ENCODE measurements at regions not wholly inside any gene's neighbourhood (a gene's known extent, or its start where the extent isn't known, plus 50 kb on each side); places are given as distances from the start of the nearest gene placed in this dataset.

DNA sequence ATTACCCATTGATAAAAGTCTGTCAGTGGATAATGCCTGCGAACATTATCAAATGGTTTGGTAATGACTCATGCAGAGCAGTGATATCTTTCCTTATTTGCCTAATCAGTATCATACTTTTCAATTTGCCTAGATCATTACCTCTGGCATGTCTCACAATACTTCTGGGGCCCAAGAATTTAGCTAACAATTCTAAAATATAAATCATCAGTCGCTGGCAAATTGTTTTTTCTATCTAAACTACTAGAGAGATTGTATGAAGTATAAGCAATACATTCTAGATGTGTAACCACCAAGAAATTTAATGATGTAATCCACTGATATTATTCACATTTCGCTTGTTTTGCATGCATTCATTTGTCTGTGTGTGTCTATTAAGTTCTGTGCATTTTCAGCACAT lies 191.2 kb upstream of the CDH19 start:
- POLR2A ChIA-PET = no interaction called here
- CTCF ChIA-PET = no interaction called here
- WGBS (ENCODE audit: insufficient coverage) = 100% methylated on average over 1 of the region's 3 CpGs
- no peaks in the 10 kb centered on the region for H3K4me1 ChIP-seq (ENCODE audit: control extremely low read depth in 1 of 4, control insufficient read depth in 4 of 4, insufficient read depth in 4 of 4, low read length in 3 of 4)
- no peaks in the 10 kb centered on the region for H3K9me3 ChIP-seq (ENCODE audit: control extremely low read depth in 1 of 5, control insufficient read depth in 4 of 5, insufficient read depth in 2 of 5, low read depth in 1 of 5, low read length in 4 of 5)
- H3K27me3 ChIP-seq (replicated peaks in 2 of 5; ENCODE audit: control insufficient read depth in 4 of 5, insufficient read depth in 5 of 5, low read length in 4 of 5) = no peaks in the 10 kb centered on the region
- H3K4me3 ChIP-seq (ENCODE audit: control insufficient read depth in 1 of 7, extremely low read depth in 1 of 7, insufficient read depth in 4 of 7, low read depth in 2 of 7, low read length in 6 of 7) = no peak overlapping the region
- H3K27ac ChIP-seq (ENCODE audit: insufficient read depth in 1 of 2, low read depth in 1 of 2, low read length in 2 of 2, poor library complexity in 1 of 2, severe bottlenecking in 2 of 2) = no peak overlapping the region
- no peak for DNase-seq
- H3K36me3 ChIP-seq (ENCODE audit: control insufficient read depth in 4 of 4, insufficient read depth in 4 of 4, low read length in 3 of 4) = no peaks in the 10 kb centered on the region

DNA sequence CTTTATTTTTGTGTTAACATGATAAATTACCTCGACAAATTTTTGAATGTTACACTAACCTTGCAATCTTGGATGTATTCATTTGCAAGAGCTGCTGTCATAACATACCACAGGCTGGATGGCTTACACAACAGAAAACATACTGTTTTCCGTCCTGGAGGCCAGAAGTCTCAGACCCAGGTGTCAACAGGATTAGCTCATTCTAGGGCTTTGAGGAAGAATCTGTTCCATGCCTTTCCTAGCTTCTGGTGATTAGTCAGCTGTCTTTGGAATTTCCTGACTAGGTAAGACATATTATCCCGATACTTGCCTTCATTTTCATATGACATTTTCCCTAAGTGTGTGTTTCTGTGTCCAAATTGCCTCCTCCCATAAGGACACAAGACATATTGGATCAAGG lies 188.6 kb upstream of the CDH19 start:
- H3K4me3 ChIP-seq (ENCODE audit: control insufficient read depth in 1 of 7, extremely low read depth in 1 of 7, insufficient read depth in 4 of 7, low read depth in 2 of 7, low read length in 6 of 7) = no peak overlapping the region
- 100% methylated on average over 2 of the region's 3 CpGs for WGBS (ENCODE audit: insufficient coverage)
- H3K27ac ChIP-seq (ENCODE audit: insufficient read depth in 1 of 2, low read depth in 1 of 2, low read length in 2 of 2, poor library complexity in 1 of 2, severe bottlenecking in 2 of 2) = no peak overlapping the region
- no peaks in the 10 kb centered on the region for H3K4me1 ChIP-seq (ENCODE audit: control extremely low read depth in 1 of 4, control insufficient read depth in 4 of 4, insufficient read depth in 4 of 4, low read length in 3 of 4)
- H3K36me3 ChIP-seq (ENCODE audit: control insufficient read depth in 4 of 4, insufficient read depth in 4 of 4, low read length in 3 of 4) = no peaks in the 10 kb centered on the region
- H3K27me3 ChIP-seq (replicated peaks in 2 of 5; ENCODE audit: control insufficient read depth in 4 of 5, insufficient read depth in 5 of 5, low read length in 4 of 5) = no peaks in the 10 kb centered on the region
- no peaks in the 10 kb centered on the region for H3K9me3 ChIP-seq (ENCODE audit: control extremely low read depth in 1 of 5, control insufficient read depth in 4 of 5, insufficient read depth in 2 of 5, low read depth in 1 of 5, low read length in 4 of 5)
- CTCF ChIA-PET = no interaction called here
- DNase-seq = no peak
- POLR2A ChIA-PET = interaction anchor here (0.7 kb wide), 1 partner anchor 1733 kb away, joined by 3 read pairs; no protein-coding TSS in a partner anchor

DNA sequence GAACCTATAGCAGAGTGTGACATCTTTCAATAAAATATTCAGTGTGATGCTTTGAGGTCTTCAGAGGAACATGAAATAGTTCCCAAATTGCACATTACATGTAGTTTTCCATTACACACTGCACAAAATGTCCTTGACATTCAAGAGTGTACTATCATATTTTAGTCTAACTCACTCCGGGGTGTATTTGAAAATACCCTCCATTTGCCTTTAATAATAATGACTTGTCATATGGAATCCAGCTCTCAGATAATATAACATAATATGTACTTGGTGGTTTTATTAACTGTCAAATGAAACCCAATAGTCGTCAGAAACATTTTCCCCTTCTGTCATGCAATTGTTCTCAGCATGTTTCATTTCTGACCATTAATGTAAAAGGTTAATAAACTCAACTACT lies 176.7 kb upstream of the CDH19 start:
- DNase-seq = no peak
- no peaks in the 10 kb centered on the region for H3K27me3 ChIP-seq (replicated peaks in 2 of 5; ENCODE audit: control insufficient read depth in 4 of 5, insufficient read depth in 5 of 5, low read length in 4 of 5)
- no peaks in the 10 kb centered on the region for H3K36me3 ChIP-seq (ENCODE audit: control insufficient read depth in 4 of 4, insufficient read depth in 4 of 4, low read length in 3 of 4)
- WGBS (ENCODE audit: insufficient coverage) = 100% methylated on average over 1 of the region's 2 CpGs
- POLR2A ChIA-PET = no interaction called here
- H3K4me3 ChIP-seq (ENCODE audit: control insufficient read depth in 1 of 7, extremely low read depth in 1 of 7, insufficient read depth in 4 of 7, low read depth in 2 of 7, low read length in 6 of 7) = no peak overlapping the region
- CTCF ChIA-PET = no interaction called here
- no peaks in the 10 kb centered on the region for H3K4me1 ChIP-seq (ENCODE audit: control extremely low read depth in 1 of 4, control insufficient read depth in 4 of 4, insufficient read depth in 4 of 4, low read length in 3 of 4)
- H3K9me3 ChIP-seq (ENCODE audit: control extremely low read depth in 1 of 5, control insufficient read depth in 4 of 5, insufficient read depth in 2 of 5, low read depth in 1 of 5, low read length in 4 of 5) = no peaks in the 10 kb centered on the region
- no peak overlapping the region for H3K27ac ChIP-seq (ENCODE audit: insufficient read depth in 1 of 2, low read depth in 1 of 2, low read length in 2 of 2, poor library complexity in 1 of 2, severe bottlenecking in 2 of 2)

- ChIA-PET CTCF (interaction anchor here (1.2 kb wide), 1 partner anchor 10 kb away, joined by 3 read pairs; no protein-coding TSS in a partner anchor), POLR2A (no interaction called here)
- Histone ChIP-seq H3K9me3 (ENCODE audit: control extremely low read depth in 1 of 5, control insufficient read depth in 4 of 5, insufficient read depth in 2 of 5, low read depth in 1 of 5, low read length in 4 of 5) (no peaks in the 10 kb centered on the region), H3K4me3 (ENCODE audit: control insufficient read depth in 1 of 7, extremely low read depth in 1 of 7, insufficient read depth in 4 of 7, low read depth in 2 of 7, low read length in 6 of 7) (no peak overlapping the region), H3K36me3 (ENCODE audit: control insufficient read depth in 4 of 4, insufficient read depth in 4 of 4, low read length in 3 of 4) (no peaks in the 10 kb centered on the region), H3K4me1 (ENCODE audit: control extremely low read depth in 1 of 4, control insufficient read depth in 4 of 4, insufficient read depth in 4 of 4, low read length in 3 of 4) (no peaks in the 10 kb centered on the region), H3K27me3 (replicated peaks in 2 of 5; ENCODE audit: control insufficient read depth in 4 of 5, insufficient read depth in 5 of 5, low read length in 4 of 5) (no peaks in the 10 kb centered on the region), H3K27ac (ENCODE audit: insufficient read depth in 1 of 2, low read depth in 1 of 2, low read length in 2 of 2, poor library complexity in 1 of 2, severe bottlenecking in 2 of 2) (no peak overlapping the region)
- no peak for DNase-seq
- WGBS (ENCODE audit: insufficient coverage) = 100% methylated on average over 1 of the region's 3 CpGs
Measured at GRCh38 chr18:66778048-66778447, 174.2 kb upstream of the CDH19 start.

DNA sequence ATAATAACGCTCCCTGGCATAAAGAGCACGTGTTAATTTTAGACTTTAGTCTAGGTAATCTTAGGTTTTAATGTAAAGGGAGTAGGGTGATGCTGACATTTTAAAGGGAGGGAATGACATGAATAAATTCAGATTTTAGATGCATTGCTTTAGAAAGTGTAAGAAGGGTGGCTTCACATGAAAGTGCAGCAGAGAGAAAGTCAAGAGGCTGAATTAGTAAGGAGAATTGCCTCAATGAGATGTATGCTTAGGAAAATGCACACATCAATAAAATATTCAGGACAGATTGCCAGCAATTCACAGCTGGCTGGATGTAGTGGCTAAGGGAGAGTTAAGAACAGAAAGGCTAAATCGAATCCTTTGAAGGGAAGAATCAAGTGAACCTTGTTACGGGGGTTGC lies 165.5 kb upstream of the CDH19 start:
- no peak for DNase-seq
- WGBS (ENCODE audit: insufficient coverage) = 93% methylated on average over 2 of the region's 4 CpGs
- H3K4me1 ChIP-seq (ENCODE audit: control extremely low read depth in 1 of 4, control insufficient read depth in 4 of 4, insufficient read depth in 4 of 4, low read length in 3 of 4) = no peaks in the 10 kb centered on the region
- no peaks in the 10 kb centered on the region for H3K9me3 ChIP-seq (ENCODE audit: control extremely low read depth in 1 of 5, control insufficient read depth in 4 of 5, insufficient read depth in 2 of 5, low read depth in 1 of 5, low read length in 4 of 5)
- H3K36me3 ChIP-seq (ENCODE audit: control insufficient read depth in 4 of 4, insufficient read depth in 4 of 4, low read length in 3 of 4) = no peaks in the 10 kb centered on the region
- H3K27ac ChIP-seq (ENCODE audit: insufficient read depth in 1 of 2, low read depth in 1 of 2, low read length in 2 of 2, poor library complexity in 1 of 2, severe bottlenecking in 2 of 2) = no peak overlapping the region
- ChIA-PET POLR2A (no interaction called here), CTCF (no interaction called here)
- no peak overlapping the region for H3K4me3 ChIP-seq (ENCODE audit: control insufficient read depth in 1 of 7, extremely low read depth in 1 of 7, insufficient read depth in 4 of 7, low read depth in 2 of 7, low read length in 6 of 7)
- no peaks in the 10 kb centered on the region for H3K27me3 ChIP-seq (replicated peaks in 2 of 5; ENCODE audit: control insufficient read depth in 4 of 5, insufficient read depth in 5 of 5, low read length in 4 of 5)

DNA sequence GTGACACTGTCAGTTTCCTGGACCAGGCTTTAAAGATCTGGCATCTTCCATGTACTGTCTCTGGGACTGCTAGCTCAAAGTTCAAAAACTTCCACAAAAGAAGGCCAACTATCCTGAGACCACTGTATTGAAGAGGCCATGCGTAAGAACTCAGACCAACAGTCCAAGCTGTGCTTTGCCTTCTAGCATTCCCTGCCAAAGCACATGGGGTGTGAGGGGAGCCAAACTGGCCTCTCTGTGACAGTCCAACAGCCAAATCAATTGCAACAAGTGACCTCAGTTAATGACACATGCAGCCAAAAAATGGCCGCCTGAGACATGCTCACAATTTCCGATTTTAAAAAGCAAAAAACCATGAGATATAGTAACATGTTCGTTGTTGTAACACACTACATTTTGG lies 160.3 kb upstream of the CDH19 start:
- Histone ChIP-seq H3K9me3 (ENCODE audit: control extremely low read depth in 1 of 5, control insufficient read depth in 4 of 5, insufficient read depth in 2 of 5, low read depth in 1 of 5, low read length in 4 of 5) (no peaks in the 10 kb centered on the region), H3K27ac (ENCODE audit: insufficient read depth in 1 of 2, low read depth in 1 of 2, low read length in 2 of 2, poor library complexity in 1 of 2, severe bottlenecking in 2 of 2) (no peak overlapping the region), H3K27me3 (replicated peaks in 2 of 5; ENCODE audit: control insufficient read depth in 4 of 5, insufficient read depth in 5 of 5, low read length in 4 of 5) (no peaks in the 10 kb centered on the region), H3K4me1 (ENCODE audit: control extremely low read depth in 1 of 4, control insufficient read depth in 4 of 4, insufficient read depth in 4 of 4, low read length in 3 of 4) (no peaks in the 10 kb centered on the region), H3K36me3 (ENCODE audit: control insufficient read depth in 4 of 4, insufficient read depth in 4 of 4, low read length in 3 of 4) (no peaks in the 10 kb centered on the region), H3K4me3 (ENCODE audit: control insufficient read depth in 1 of 7, extremely low read depth in 1 of 7, insufficient read depth in 4 of 7, low read depth in 2 of 7, low read length in 6 of 7) (no peak overlapping the region)
- CTCF ChIA-PET = no interaction called here
- DNase-seq = no peak
- WGBS (ENCODE audit: insufficient coverage) = 100% methylated on average over 1 of the region's 4 CpGs
- POLR2A ChIA-PET = interaction anchor here (0.5 kb wide), 1 partner anchor 113 kb away, joined by 3 read pairs; no protein-coding TSS in a partner anchor

DNA sequence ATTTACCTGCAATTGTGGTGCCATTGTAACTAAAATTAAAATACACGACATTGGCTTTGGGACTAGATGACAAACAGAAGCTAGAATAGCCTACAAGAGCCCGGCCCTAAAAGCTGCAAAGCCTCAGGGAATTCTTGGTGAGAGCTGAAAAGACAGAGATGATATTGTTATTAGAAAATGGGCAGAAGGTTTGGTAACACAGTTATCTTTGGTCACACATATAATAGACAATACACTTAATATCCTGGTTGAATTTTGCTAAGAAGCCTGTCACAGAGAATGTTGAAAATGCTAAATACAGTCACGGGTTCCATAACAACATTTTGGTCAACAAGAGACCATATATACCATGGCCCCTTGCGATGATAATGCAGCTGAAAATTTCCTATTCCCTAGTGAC lies 157.3 kb upstream of the CDH19 start:
- H3K27me3 ChIP-seq (replicated peaks in 2 of 5; ENCODE audit: control insufficient read depth in 4 of 5, insufficient read depth in 5 of 5, low read length in 4 of 5) = no peaks in the 10 kb centered on the region
- WGBS (ENCODE audit: insufficient coverage) = 100% methylated on average over 2 of the region's 4 CpGs
- DNase-seq = no peak
- H3K9me3 ChIP-seq (ENCODE audit: control extremely low read depth in 1 of 5, control insufficient read depth in 4 of 5, insufficient read depth in 2 of 5, low read depth in 1 of 5, low read length in 4 of 5) = no peaks in the 10 kb centered on the region
- no peaks in the 10 kb centered on the region for H3K36me3 ChIP-seq (ENCODE audit: control insufficient read depth in 4 of 4, insufficient read depth in 4 of 4, low read length in 3 of 4)
- ChIA-PET POLR2A (no interaction called here), CTCF (interaction anchor here (1.2 kb wide), 1 partner anchor 8 kb away, joined by 3 read pairs; no protein-coding TSS in a partner anchor)
- H3K4me3 ChIP-seq (ENCODE audit: control insufficient read depth in 1 of 7, extremely low read depth in 1 of 7, insufficient read depth in 4 of 7, low read depth in 2 of 7, low read length in 6 of 7) = no peak overlapping the region
- no peak overlapping the region for H3K27ac ChIP-seq (ENCODE audit: insufficient read depth in 1 of 2, low read depth in 1 of 2, low read length in 2 of 2, poor library complexity in 1 of 2, severe bottlenecking in 2 of 2)
- no peaks in the 10 kb centered on the region for H3K4me1 ChIP-seq (ENCODE audit: control extremely low read depth in 1 of 4, control insufficient read depth in 4 of 4, insufficient read depth in 4 of 4, low read length in 3 of 4)
